AG09309 (cell line): ENCODE measurements at regions not wholly inside any gene's neighbourhood (a gene's known extent, or its start where the extent isn't known, plus 50 kb on each side); places are given as distances from the start of the nearest gene placed in this dataset.
"Not testable (repeated sequence)": the region's sequence is repeated elsewhere in the genome, so short reads cannot be mapped to it uniquely, and the experiment has no call there.

Experiments
- DNase-seq: peaks from one replicate; pipeline ENCODE4 v3.0.0-alpha.2; 2010; ENCODE audit warnings: low read depth
- H3K4me3 ChIP-seq: 2 replicates; pipeline ENCODE4 v1.5.1; 2011; ENCODE audit warnings: mild to moderate bottlenecking, low read depth, low read length, moderate library complexity; ENCODE audit not compliant: control insufficient read depth
- CTCF ChIP-seq: IDR thresholded peaks from 2 replicates; pipeline ENCODE4 v1.5.1; 2011; ENCODE audit warnings: mild to moderate bottlenecking, low read depth, low read length, inconsistent platforms; ENCODE audit not compliant: insufficient read depth, control insufficient read depth; ENCODE audit errors: missing control alignments

- DNase-seq = no peak
- no peak for TF ChIP-seq CTCF
These were observed 704.3 kb downstream of the TFAP2A start for GRCh38 chr6:9710574-9710973.

GRCh38 chr6:9708600-9708999 lies 706.3 kb downstream of the TFAP2A start:
- no peak for TF ChIP-seq CTCF
- no peak for DNase-seq
- no peak overlapping the region for H3K4me3 ChIP-seq

More at GRCh38 chr6:9710574-9710973, 704.3 kb downstream of the TFAP2A start:
- no peak overlapping the region for H3K4me3 ChIP-seq

GRCh38 chr6:9704989-9705388 lies 709.9 kb downstream of the TFAP2A start:
- H3K4me3 ChIP-seq = no peak overlapping the region
- DNase-seq = no peak
- no peak for TF ChIP-seq CTCF

GRCh38 chr6:9702914-9703313 lies 712.0 kb downstream of the TFAP2A start:
- no peak for DNase-seq
- no peak for TF ChIP-seq CTCF
- no peak overlapping the region for H3K4me3 ChIP-seq

GRCh38 chr6:9699888-9700287 lies 715.0 kb downstream of the TFAP2A start:
- TF ChIP-seq CTCF = no peak
- no peak for DNase-seq
- H3K4me3 ChIP-seq = no peak overlapping the region

GRCh38 chr6:9697263-9697931 lies 717.5 kb downstream of the TFAP2A start:
- no peak overlapping the region for H3K4me3 ChIP-seq
- no peak for TF ChIP-seq CTCF
- no peak for DNase-seq

- no peak for DNase-seq
- TF ChIP-seq CTCF = no peak
- no peak overlapping the region for H3K4me3 ChIP-seq
These were observed 724.5 kb downstream of the TFAP2A start for GRCh38 chr6:9690388-9690787.

GRCh38 chr6:9680727-9681126 lies 734.1 kb downstream of the TFAP2A start:
- DNase-seq, H3K4me3 ChIP-seq: not testable (repeated sequence)
